ENCODE measurements at regions not wholly inside any gene's neighbourhood (a gene's known extent, or its start where the extent isn't known, plus 50 kb on each side); places are given as distances from the start of the nearest gene placed in this dataset.
A peak's percentile ranks its signal among the peaks of the same experiment; 100 is the strongest.
"Not testable (repeated sequence)": the region's sequence is repeated elsewhere in the genome, so short reads cannot be mapped to it uniquely, and the experiment has no call there.

DNA sequence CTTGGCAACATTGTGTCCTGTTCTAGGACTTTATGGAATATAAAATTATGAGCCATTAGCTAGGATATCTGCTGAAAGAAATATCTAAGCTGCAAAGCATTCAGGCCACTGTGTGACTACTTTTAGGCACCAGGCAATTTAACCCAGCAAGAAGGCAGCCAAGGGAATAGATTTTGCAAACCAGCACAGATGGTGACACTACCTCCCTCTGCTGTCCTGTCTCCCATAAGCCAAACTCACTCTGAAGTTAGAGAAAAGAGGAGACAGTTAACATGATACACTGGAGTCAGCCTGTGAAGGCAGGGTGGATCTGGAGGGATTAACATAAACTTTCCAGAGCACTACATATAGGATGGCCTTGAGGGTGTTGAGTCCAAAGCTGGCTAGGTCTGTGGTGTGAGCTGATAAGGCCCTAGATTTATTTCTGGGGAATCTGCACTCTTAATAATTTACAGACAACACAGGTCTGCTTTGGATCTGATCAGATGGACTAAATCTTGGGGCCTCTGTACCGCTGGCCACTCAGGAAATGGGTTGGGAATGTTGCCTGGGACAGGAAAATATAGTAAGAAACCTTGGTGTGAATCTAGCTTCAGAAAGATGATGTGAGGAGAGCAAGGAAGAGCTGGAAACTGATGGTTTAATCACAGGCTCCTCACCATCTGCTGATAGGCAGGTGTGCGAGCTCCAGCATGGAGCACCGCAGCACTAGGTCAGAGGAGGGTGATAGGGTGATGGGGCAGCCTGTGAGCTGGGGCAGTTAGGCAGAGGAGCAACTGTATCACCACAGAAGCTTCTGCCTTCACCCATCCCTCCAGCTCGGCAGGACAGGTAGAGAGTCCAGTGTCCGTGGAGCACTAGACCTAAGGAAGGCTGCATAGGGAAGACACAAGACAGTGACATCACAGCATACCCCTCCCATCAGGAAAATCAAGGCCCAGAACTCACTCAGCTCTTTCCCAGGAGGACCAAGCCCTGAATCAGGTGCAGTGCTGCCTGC lies 229.9 kb upstream of the PRSS1 start:
- Mint-ChIP-seq H3K4me3 (no peak overlapping the region), H3K9me3 (no peaks in the 10 kb centered on the region), H3K36me3 (no peaks in the 10 kb centered on the region), H3K27me3 (ENCODE audit: low read depth) (peaks cover 5% of the 10 kb centered on the region), H3K27ac (no peak overlapping the region), H3K4me1 (peaks cover 7% of the 10 kb centered on the region)
- TF ChIP-seq, protein P1, sequence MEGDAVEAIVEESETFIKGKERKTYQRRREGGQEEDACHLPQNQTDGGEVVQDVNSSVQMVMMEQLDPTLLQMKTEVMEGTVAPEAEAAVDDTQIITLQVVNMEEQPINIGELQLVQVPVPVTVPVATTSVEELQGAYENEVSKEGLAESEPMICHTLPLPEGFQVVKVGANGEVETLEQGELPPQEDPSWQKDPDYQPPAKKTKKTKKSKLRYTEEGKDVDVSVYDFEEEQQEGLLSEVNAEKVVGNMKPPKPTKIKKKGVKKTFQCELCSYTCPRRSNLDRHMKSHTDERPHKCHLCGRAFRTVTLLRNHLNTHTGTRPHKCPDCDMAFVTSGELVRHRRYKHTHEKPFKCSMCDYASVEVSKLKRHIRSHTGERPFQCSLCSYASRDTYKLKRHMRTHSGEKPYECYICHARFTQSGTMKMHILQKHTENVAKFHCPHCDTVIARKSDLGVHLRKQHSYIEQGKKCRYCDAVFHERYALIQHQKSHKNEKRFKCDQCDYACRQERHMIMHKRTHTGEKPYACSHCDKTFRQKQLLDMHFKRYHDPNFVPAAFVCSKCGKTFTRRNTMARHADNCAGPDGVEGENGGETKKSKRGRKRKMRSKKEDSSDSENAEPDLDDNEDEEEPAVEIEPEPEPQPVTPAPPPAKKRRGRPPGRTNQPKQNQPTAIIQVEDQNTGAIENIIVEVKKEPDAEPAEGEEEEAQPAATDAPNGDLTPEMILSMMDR (IDR thresholded peaks at IDR 0.05; ENCODE audit: unreplicated experiment), result no peak
- no peak for DNase-seq (ENCODE audit: low spot score in 2 of 2, unreplicated experiment in 2 of 2)

DNA sequence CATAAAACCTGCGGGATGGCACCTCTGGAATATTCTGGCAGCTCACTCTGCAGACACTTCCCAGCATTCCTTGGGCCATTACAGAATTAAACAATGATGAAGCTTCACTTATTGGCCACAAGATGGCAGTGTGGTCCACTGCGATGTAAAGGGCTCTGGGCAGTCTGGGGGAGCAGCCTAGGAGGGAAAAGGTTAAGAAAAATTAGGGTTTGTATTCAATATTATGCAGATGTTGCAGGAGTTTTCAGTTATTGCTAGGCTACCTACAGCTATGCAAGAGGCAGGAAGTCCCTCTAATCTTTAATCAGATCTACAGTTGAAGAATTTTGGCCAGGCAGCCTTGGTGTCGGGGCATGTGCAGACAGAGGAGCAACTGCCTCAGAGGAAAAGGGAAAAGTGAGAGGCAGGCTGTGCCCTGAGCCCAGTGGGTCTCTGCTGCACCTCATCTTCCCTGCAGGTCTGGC lies 233.2 kb upstream of the PRSS1 start:
- H3K27me3 Mint-ChIP-seq (ENCODE audit: low read depth), result no peaks in the 10 kb centered on the region
- no peak overlapping the region for H3K4me3 Mint-ChIP-seq
- no peaks in the 10 kb centered on the region for H3K36me3 Mint-ChIP-seq
- no peaks in the 10 kb centered on the region for H3K9me3 Mint-ChIP-seq
- TF ChIP-seq, protein P1 (IDR thresholded peaks at IDR 0.05; ENCODE audit: unreplicated experiment), result peak; percentile 56
- H3K4me1 Mint-ChIP-seq, result peaks cover 7% of the 10 kb centered on the region
- no peak overlapping the region for H3K27ac Mint-ChIP-seq
- no peak for DNase-seq (ENCODE audit: low spot score in 2 of 2, unreplicated experiment in 2 of 2)

DNA sequence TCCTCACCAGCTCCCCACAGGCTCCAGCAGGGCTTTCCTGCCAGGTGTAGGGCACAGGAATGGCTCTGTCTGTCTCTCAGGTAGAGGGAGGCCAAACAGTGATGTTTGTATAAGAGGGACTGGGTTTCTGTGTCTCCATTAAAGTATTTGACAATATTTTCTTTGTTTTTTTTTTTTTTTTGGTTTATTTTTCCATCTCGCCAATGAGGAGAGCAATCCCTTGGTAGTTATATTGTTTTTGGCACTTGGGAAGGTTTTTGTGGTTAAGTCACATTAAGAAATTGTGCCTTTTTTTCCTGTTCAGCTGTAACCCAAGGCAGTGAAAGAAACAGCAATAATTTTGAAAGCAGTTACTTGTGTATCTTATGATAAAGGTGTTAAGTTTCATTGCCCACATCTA lies 234.6 kb upstream of the PRSS1 start:
- not testable (repeated sequence) for H3K9me3 Mint-ChIP-seq; DNase-seq (ENCODE audit: low spot score in 2 of 2, unreplicated experiment in 2 of 2); H3K4me3 Mint-ChIP-seq; H3K36me3 Mint-ChIP-seq; H3K4me1 Mint-ChIP-seq; H3K27me3 Mint-ChIP-seq (ENCODE audit: low read depth); H3K27ac Mint-ChIP-seq

DNA sequence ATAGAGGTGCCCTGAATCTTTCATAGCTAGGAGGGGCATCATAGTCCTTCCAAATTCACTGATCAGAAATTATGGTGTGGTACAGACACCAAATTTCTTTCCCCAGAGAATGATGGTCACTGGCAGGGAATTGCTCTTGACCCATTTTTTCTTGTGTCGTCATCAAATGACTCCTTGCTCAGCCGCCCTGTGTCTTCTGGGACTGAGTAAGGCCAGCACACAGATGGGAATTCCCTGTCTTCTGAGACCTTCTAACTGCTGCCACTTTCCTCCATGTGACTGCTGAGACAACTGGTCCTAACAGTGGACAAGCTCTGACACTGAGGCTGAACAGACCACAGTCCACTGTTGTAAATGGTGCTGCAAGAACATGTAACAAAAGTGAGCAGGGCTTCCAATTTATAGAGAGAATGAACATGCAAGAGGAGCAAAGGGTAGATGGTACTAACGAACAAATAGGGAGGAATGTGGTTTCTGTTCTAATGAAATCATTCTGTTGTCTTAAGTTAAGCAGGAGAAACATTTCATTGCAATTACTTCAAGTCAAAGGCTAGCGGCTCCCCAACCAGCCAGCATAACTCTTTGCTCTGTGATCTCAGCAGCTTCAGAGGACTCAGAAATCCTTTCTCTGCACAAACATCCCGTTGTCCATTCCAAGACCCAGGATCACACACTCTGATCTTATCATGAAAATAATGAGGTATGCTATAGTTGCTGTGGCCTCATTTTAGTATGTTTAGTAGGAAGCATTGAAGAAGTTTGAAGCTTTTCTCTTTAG lies 235.9 kb upstream of the PRSS1 start:
- no peaks in the 10 kb centered on the region for H3K27me3 Mint-ChIP-seq (ENCODE audit: low read depth)
- H3K4me3 Mint-ChIP-seq, result no peak overlapping the region
- no peak for DNase-seq (ENCODE audit: low spot score in 2 of 2, unreplicated experiment in 2 of 2)
- TF ChIP-seq, protein P1 (IDR thresholded peaks at IDR 0.05; ENCODE audit: unreplicated experiment), result no peak
- H3K36me3 Mint-ChIP-seq, result no peaks in the 10 kb centered on the region
- H3K4me1 Mint-ChIP-seq, result peaks cover 7% of the 10 kb centered on the region
- H3K27ac Mint-ChIP-seq, result no peak overlapping the region
- no peaks in the 10 kb centered on the region for H3K9me3 Mint-ChIP-seq

DNA sequence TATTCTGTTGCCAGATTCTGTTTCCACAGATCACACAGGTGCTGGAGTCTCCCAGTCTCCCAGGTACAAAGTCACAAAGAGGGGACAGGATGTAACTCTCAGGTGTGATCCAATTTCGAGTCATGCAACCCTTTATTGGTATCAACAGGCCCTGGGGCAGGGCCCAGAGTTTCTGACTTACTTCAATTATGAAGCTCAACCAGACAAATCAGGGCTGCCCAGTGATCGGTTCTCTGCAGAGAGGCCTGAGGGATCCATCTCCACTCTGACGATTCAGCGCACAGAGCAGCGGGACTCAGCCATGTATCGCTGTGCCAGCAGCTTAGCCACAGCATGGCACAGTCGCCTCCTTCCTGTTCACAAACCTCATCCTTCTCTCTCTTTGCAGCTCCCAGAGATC lies 237.5 kb upstream of the PRSS1 start:
- TF ChIP-seq, protein P1 (IDR thresholded peaks at IDR 0.05; ENCODE audit: unreplicated experiment), result no peak
- no peaks in the 10 kb centered on the region for H3K27me3 Mint-ChIP-seq (ENCODE audit: low read depth)
- no peak overlapping the region for H3K27ac Mint-ChIP-seq
- no peak overlapping the region for H3K4me3 Mint-ChIP-seq
- no peaks in the 10 kb centered on the region for H3K9me3 Mint-ChIP-seq
- H3K4me1 Mint-ChIP-seq, result peaks cover 10% of the 10 kb centered on the region
- no peaks in the 10 kb centered on the region for H3K36me3 Mint-ChIP-seq
- no peak for DNase-seq (ENCODE audit: low spot score in 2 of 2, unreplicated experiment in 2 of 2)

DNA sequence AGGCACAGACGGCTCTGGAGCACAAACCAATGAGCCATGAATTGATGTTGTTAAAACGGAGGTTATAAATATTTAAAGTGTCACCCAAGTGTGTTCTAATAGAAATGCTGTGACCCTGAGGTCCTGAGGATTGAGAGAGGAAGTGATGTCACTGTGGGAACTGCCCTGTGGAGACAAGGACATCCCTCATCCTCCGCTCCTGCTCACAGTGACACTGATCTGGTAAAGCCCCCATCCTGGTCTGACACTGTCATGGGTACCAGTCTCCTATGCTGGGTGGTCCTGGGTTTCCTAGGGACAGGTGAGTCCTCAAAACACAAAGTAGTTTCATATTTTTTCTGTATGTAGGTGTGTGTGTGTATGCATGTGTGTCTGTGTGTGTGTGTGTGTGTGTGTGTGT lies 237.9 kb upstream of the PRSS1 start:
- Mint-ChIP-seq H3K27me3 (ENCODE audit: low read depth) (no peaks in the 10 kb centered on the region), H3K4me3 (no peak overlapping the region), H3K4me1 (peaks cover 10% of the 10 kb centered on the region)

DNA sequence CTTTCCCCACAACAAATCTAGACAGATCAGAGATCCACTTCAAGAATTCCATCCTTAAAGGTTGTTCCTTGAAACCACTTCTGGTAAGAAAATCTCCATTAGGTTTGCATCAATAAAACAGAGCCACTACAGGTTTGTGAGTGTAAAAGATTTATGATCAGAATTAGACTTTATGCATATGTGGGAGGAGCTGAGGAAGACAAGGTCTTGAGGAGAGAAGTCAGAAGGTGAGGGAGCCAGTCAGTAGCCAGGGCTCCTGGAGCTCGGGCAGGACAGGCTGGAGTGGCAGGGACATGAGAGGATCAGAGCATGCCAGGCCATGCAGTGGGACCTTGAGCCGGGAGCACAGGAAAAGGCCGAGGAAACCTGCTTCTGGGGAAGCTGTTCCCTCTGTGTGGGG lies 240.0 kb upstream of the PRSS1 start:
- not testable (repeated sequence) for H3K9me3 Mint-ChIP-seq; H3K36me3 Mint-ChIP-seq; DNase-seq (ENCODE audit: low spot score in 2 of 2, unreplicated experiment in 2 of 2); H3K27me3 Mint-ChIP-seq (ENCODE audit: low read depth); H3K4me1 Mint-ChIP-seq; H3K27ac Mint-ChIP-seq; H3K4me3 Mint-ChIP-seq

More for the DNA sequence above, 237.9 kb upstream of the PRSS1 start:
- TF ChIP-seq, protein P1 (IDR thresholded peaks at IDR 0.05; ENCODE audit: unreplicated experiment), result no peak
- no peaks in the 10 kb centered on the region for H3K9me3 Mint-ChIP-seq
- H3K36me3 Mint-ChIP-seq, result no peaks in the 10 kb centered on the region
- H3K27ac Mint-ChIP-seq, result no peak overlapping the region
- DNase-seq (ENCODE audit: low spot score in 2 of 2, unreplicated experiment in 2 of 2), result no peak

Data from mesothelial cell of epicardium (in vitro differentiated cells).